GM18505 (cell line): ENCODE measurements at regions not wholly inside any gene's neighbourhood (a gene's known extent, or its start where the extent isn't known, plus 50 kb on each side); places are given as distances from the start of the nearest gene placed in this dataset.
"Not testable (repeated sequence)": the region's sequence is repeated elsewhere in the genome, so short reads cannot be mapped to it uniquely, and the experiment has no call there.

Experiments
- ATAC-seq: cut with Tn5 transposase; IDR thresholded peaks from one replicate; pipeline ENCODE4 v1.9.1; 2021; ENCODE audit not compliant: unreplicated experiment

DNA sequence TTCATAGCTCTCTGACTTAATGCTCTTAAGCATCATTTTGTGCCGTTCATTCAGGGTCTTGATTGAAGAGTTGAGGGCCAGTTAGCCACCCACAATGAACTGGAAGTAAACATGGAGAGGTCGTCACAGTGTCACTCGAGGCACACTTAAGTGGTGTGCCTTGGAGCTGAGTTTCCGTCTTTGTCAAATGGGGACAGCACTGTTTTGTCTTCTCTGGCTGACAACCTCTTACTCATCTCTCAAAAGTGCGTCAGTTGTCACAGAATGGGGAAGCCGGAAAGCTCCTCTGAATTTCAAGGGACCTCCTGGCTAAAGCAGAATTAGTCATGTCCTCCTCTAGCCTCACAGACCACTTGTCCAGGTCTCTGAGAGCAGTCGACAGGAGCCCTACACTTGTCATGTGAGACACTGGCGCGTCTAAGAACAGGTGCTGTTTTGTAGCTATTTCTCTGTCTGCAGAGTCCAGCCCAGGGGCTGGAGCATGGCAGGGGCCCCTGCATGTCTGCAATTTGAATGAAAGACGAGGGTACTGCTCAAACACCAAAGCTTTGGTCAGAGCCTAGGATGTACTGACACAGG, 231.5 kb downstream of the NPIPA7 start:
- not testable (repeated sequence) for ATAC-seq

DNA sequence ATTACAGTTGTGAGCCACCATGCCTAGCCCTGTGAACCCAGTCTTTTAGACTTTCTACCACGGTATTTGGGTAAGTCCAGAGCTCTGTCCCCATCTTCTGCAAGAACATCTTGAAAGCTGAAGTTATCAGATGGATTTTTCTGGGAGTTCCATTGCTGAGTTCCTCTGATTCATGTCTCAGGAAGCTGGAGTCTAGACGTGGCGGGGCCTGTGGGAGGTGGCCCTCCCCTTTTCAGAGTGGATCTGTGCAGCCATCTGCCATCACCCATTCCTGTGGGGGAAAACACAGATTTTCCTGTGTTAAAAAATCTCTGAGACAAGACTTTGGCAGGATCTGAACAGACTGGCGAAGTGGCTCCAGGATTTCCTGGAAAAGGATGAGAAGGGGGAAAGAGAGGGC, 234.3 kb downstream of the NPIPA7 start:
- ATAC-seq: not testable (repeated sequence)

DNA sequence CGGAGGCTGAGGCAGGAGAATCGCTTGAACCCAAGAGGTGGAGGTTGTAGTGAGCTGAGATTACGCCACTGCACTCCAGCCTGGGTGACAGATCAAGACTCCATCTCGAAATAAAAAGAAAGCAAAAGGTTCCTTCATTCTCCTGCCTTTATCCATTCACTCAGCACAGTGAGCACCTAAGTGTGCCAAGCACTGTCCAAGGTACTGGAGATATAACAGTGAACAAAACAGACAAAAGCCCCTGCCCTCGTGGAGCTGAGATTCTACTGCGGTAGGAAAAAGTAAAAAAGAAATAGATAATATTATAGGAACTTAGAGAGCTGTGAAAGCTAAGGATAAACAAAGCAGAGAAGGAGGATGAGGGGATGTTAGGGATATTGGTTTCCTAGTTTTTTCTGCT, 235.5 kb downstream of the NPIPA7 start:
- not testable (repeated sequence) for ATAC-seq

DNA sequence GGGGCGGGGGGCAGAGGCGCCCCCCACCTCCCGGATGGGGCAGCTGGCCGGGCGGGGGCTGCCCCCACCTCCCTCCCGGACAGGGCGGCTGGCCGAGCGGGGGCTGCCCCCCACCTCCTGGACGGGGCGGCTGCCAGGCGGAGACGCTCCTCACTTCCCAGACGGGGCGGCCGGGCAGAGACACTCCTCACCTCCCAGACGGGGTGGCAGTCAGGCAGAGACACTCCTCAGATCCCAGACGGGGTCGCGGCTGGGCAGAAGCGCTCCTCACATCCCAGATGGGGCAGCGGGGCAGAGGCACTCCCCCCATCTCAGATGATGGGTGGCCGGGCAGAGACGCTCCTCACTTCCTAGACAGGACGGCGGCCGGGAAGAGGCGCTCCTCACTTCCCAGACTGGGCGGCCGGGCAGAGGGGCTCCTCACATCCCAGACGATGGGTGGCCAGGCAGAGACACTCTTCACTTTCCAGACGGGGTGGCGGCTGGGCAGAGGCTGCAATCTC, 240.1 kb downstream of the NPIPA7 start:
- not testable (repeated sequence) for ATAC-seq

DNA sequence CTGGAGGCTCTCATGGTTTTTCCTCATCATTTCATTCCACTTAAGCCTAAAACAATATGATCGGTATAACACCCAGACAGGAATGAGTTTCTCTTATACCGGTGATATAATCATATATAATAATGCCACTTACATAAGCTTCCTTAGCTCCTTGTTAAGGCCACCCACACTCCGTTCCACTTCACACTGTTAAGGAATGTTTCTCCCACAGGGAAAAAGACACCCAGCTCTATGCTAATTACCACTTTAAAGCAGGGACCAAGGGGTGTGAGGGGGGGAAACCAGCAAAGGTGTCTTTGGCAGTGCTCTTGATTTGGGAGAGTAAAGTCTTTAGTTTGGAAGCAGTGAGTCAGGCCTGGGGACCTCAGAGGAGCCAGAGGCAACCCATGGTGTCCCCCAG, 245.4 kb downstream of the NPIPA7 start:
- not testable (repeated sequence) for ATAC-seq

DNA sequence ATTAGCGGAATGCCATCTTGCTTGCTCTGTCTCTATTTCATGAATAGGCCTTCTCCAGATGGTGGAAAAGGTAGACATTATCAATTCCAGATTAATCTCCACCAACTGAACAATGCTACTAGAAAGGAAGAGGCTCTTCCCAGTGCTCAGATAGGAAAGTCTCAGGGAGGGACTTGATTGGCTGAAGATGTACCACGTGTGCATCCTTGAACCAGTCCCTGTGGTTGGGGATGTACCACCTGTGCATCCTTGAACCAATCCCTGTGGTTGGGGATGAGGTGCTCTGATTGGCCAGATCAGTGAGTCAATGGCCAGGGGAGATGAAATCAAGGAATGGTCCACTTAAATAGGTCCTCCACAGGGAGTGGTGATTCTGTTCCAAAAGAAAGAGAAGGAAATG, 246.2 kb downstream of the NPIPA7 start:
- not testable (repeated sequence) for ATAC-seq

DNA sequence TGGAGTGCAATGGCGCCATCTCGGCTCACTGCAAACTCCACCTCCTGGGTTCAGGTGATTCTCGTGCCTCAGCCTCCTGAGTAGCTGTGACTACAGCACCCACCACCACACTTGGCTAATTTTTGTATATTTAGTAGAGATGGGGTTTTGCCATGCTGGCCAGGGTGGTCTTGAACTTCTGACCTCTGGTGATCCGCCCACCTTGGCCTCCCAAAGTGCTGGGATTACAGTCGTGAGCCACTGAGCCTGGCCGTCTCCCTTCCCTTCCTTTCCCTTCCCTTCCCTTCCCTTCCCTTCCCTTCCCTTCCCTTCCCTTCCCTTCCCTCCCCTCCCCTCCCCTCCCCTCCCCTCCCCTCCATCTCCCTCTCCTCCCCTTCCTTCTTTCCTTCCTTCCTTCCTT, 248.9 kb downstream of the NPIPA7 start:
- not testable (repeated sequence) for ATAC-seq

DNA sequence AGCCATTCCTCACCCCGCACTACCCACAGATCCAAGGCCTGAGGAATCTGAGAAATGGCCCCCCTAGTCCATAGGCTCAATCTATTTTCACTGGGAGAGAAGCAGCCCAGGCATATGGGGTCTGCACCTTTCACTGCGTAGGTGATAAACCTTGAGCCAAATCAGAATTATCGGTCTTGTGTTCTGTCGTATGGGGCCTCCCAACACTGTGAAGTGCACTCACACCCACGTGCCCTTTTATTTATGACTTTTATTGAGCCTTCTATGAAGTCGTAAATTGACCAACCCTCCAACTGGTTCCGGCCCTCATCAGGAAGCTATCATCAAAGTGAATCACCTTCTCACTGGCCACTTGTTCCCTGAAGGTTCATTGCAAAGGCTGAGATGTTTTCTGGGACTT, 259.3 kb downstream of the NPIPA7 start:
- ATAC-seq: not testable (repeated sequence)

DNA sequence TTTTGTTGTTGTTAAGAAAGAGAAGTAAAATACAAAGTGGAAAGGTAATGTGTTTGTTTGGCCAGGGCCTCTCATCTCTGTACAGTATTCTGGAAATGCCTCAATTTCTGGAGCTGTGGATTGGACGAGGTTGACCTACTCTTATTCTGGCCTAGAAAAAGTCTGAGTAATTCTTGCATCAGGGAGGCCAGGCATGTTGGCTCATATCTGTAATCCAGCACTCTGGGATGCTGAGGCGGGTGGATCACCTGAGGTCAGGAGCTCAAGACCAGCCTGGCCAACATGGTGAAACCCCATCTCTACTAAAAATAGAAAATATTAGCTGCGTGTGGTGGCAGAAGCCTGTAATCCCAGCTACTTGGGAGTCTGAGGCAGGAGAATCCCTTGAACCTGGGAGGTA, 259.8 kb downstream of the NPIPA7 start:
- ATAC-seq: not testable (repeated sequence)

DNA sequence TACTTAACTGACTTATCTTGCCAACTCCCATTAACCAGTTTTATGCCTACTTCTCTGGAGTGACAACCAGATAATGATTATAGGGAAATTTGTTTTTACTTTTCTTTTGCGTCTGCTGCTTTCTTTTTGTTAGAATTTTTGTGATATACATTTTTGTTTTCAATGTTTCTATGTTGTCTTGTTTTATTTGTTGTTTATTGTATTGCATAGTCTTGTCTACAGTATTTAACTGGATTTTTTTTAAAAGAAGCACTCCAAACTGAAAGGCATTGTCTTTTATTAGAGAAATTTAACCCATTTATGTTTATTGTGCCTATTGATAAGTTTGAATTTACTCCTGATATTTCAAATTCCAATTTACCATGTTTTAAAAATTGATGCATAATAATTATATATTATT, 264.9 kb downstream of the NPIPA7 start:
- ATAC-seq: not testable (repeated sequence)

DNA sequence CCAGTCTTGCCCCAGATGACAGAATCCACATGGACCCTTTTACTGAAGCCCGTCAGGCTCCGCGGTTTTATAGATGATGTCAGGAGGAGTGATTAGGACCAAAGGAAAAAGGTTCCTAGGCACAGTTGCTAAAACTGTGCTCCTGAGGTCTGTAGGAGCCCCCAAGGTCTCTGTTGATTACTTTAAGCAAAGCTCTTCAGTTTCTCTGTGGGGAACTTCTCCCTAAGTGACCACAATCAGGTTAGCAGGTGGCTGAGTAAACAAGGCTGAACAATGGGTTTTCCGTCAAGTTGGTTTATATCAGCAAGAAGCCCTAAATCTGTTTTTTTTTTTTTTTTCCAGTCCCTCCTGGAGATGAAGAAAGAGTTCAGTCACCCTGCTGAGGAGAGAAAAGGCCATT, 269.1 kb downstream of the NPIPA7 start:
- ATAC-seq: not testable (repeated sequence)

DNA sequence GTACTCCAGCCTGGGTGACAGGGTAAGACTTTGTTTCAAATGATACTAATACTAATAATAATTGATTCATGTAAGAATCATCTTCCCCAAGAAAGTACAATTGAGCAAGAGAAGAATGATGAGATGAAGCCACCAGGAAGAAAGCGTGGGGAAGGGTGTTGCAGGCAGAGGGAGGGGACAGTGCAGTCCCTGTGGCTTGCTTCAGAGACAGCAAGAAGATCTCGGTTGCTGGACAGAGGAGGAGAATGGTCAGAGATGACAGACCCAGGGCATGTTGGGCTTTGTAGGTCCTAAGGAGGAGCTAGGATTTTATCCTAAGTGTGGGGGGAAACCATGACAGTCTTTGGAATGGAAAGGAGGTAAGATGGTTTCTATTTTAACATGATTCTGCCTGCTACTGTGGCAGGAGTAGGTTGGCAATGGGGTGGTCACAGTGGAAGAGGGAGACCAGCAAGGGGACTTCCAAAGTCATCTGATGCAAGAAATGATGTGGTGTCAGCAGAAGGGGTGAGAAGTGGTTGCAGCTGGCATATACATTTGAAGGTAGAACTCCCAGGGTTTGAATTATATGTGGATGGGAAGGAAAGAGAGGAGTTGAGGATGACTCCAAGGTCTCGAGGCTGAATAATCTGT, 293.4 kb downstream of the NPIPA7 start:
- not testable (repeated sequence) for ATAC-seq

DNA sequence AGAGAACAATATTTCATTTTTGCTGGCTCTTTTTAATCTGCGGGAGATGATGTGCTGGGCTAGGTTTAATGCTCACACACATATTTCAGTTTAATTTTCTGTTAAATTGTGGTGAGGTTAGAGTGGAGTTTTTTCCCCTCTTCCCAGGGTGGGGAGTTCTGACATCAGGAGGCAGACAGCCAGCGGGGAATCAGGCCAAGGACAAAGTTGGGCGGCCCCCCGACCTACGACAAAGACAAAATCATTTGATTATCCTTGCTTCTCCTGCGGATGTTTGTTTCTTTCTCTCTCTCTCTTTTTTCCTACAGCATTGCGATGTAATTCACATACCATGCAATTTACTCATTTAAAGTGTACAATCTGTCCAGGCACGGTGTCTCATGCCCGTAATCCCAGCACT, 295.9 kb downstream of the NPIPA7 start:
- not testable (repeated sequence) for ATAC-seq

DNA sequence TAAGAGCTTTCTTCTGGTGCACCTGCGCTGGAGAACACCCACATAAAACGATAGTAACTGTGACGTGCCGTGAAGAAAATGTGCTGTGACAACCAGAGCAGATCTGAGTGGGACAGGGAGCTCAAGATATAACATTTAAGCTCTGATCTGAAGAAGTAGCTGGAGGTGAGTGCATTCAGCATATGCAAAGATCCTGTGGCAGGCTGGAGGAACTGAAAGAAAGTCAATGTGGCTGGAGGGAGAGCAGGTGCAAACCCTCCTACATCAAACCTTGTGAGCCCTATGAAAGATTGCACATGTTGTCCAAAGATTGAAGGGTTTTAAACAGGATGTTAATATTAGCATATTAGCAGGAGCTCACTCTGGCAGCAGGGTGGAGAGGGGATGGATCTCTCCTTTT, 342.9 kb downstream of the NPIPA7 start:
- ATAC-seq: not testable (repeated sequence)

DNA sequence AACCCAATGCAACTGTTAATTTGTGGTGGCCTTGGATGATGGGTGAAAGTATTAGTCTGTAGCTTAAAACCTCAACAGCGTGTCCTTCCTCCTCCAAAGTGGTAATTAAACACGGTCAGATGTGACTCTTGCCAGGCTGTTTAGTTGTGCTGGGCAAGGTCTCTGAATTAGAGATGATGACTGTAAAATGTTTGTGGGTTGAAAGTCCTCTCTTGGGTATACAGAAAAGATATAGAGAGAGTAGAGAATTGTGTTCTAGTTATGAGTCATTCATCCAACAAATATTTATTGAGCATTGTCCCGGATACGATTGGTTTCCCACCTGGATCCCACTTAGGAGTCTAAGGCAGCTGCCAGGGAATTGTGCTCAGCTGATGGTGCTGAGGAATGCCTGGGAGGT, 343.7 kb downstream of the NPIPA7 start:
- ATAC-seq: not testable (repeated sequence)

DNA sequence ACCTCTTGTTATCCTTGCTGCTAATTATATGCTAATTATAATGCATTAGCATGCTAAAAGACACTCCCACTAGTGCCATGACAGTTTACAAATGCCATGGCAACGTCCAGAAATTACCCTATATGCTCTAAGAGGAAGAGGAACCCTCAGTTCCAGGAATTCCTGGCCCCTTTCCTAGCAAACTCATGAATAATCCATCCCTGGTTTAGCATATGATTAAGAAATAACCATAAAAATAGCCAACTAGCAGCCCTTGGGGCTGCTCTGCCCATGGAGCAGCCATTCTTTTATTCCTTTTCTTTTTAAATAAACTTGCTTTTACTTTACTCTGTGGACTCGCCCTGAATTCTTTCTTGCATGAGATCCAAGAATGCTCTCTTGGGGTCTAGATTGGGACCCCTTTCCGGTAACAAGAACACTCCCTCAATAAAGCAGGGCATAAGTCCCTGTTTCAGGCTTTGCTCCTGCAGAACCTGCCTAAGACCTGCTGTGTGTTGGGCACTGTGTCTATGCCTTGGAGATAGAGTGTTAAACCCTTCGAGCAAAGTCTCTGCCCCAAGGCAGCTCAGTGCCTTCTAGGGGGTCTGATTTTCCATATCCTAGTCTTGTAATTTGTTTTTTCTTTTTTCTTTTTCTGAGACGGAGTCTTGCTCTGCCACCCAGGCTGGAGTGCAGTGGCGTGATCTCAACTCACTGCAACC, 345.0 kb downstream of the NPIPA7 start:
- not testable (repeated sequence) for ATAC-seq

DNA sequence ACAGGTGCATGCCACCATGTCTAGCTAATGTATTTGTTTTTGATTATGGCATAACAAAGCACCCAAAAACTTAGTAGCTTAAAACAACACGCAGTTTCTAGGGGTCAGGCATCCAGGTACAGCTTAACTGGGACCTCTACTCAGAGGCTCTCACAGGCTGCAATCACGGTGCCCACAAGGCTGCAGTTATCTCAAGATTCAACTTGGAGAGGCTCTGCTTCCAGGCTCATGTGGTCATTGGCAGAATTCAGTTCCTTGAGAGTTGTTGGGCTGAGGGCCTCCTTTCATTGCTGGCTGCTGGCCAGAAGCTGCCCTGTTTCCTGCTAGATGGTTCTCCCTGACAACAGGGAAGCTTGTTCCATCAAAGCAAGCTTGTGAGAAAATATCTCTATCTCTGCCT, 348.1 kb downstream of the NPIPA7 start:
- ATAC-seq: not testable (repeated sequence)

DNA sequence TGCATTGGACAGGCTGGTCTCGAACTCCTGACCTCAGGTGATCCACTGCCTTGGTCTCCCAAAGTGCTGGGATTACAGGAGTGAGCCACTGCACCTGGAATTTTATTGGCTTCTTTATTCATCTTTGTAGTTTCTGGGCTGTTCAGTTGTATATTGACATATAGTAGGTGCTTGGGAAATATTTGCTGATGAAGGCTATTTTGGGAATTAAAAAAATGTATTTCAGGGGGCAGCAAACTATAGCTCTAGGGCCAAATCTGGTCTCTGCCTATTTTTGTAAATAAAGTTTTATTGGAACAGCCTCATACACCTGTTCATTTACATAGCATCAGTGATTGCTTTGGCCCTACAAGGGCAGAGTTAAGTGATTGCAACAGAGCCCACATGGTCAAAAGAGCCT, 363.6 kb downstream of the NPIPA7 start:
- ATAC-seq: not testable (repeated sequence)

DNA sequence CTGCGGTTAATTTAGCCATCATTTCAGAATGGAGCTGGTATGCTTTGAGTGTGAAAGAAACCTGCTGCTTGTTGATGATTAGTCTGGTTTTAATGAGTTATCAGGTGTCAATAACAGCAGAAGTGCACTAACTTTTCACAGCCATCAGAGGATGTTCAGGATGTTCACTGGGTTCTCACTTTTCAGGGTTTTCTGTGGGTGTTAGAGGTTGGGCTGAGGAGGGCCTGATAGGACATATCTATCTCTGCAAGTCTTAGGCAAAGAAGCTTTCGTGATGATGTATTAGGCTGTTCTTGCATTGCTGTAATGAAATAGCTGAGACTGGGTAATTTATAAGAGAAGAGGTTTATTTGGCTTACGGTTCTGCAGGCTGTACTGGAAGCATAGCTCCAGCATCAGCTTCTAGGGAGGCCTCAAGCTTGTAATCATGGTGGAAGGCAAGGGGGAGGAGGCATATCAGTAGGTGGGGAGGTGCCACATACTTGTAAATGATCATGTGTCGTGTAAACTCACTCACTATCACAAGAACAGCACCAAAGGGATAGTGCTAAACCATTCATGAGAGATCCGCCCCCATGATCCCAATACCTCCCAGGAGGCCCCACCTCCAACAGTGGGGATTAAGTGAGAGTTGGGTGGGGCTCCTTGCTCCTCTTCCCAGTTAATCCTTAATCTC, 376.2 kb downstream of the NPIPA7 start:
- ATAC-seq: not testable (repeated sequence)
